Brain microvascular endothelial cell (primary cell): ENCODE measurements at regions not wholly inside any gene's neighbourhood (a gene's known extent, or its start where the extent isn't known, plus 50 kb on each side); places are given as distances from the start of the nearest gene placed in this dataset.

ENCODE experiments used
- DNase-seq: peaks from one replicate; pipeline ENCODE4 v3.0.0-alpha.2; 2020
- H3K27ac ChIP-seq: fragments of 250-450 bp; sonication (Bioruptor Pico); 2 replicates; pipeline ENCODE4 v1.5.1; 2020; ENCODE audit warnings: mild to moderate bottlenecking, moderate library complexity
- H3K27me3 ChIP-seq: fragments of 250-450 bp; sonication (Bioruptor Pico); replicated peaks from 2 replicates; pipeline ENCODE4 v1.5.1; 2020; ENCODE audit warnings: mild to moderate bottlenecking
- H3K36me3 ChIP-seq: fragments of 250-450 bp; sonication (Bioruptor Pico); replicated peaks from 2 replicates; pipeline ENCODE4 v1.5.1; 2020; ENCODE audit warnings: mild to moderate bottlenecking
- H3K4me3 ChIP-seq: 2 replicates; pipeline ENCODE4 v1.5.1; 2011; ENCODE audit warnings: low read depth, mild to moderate bottlenecking, control low read depth, low read length, moderate library complexity
- in situ Hi-C: cut with HindIII; loops from 2 replicates; pipeline ENCODE4 v1.10.0; 2017; ENCODE audit warnings: low sequenced_read_pairs, low pct_ligation_motif_present
- TF ChIP-seq, protein P1 (sequence below): IDR thresholded peaks from 2 replicates; pipeline ENCODE4 v1.5.1; 2011; ENCODE audit warnings: low read depth, mild to moderate bottlenecking, moderate library complexity, low read length, control low read depth, inconsistent platforms; ENCODE audit errors: missing control alignments

DNA sequence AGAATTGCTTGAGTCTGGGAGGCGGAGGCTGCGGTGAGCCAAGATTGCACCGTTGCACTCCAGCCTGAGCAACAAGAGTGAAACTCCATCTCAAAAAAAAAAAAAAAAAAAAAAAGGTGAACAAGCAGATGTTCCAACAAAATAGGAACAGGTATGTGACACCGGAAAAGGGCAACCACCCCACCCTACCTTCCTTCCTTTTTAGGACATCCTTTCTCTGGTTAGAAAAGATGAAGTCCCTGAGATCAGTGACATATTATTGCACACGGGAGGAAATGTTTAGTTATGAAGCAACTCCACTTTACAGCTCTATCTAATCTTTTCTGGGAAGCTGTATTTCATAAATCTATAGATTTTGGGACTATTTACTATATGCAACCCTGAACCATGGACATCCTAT lies 114.2 kb upstream of the MON1B start:
- in situ Hi-C loops: no loop called here
- Histone ChIP-seq H3K27ac (no peak overlapping the region), H3K4me3 (no peak overlapping the region), H3K36me3 (no peaks in the 10 kb centered on the region), H3K27me3 (no peaks in the 10 kb centered on the region)
- TF ChIP-seq, protein P1, sequence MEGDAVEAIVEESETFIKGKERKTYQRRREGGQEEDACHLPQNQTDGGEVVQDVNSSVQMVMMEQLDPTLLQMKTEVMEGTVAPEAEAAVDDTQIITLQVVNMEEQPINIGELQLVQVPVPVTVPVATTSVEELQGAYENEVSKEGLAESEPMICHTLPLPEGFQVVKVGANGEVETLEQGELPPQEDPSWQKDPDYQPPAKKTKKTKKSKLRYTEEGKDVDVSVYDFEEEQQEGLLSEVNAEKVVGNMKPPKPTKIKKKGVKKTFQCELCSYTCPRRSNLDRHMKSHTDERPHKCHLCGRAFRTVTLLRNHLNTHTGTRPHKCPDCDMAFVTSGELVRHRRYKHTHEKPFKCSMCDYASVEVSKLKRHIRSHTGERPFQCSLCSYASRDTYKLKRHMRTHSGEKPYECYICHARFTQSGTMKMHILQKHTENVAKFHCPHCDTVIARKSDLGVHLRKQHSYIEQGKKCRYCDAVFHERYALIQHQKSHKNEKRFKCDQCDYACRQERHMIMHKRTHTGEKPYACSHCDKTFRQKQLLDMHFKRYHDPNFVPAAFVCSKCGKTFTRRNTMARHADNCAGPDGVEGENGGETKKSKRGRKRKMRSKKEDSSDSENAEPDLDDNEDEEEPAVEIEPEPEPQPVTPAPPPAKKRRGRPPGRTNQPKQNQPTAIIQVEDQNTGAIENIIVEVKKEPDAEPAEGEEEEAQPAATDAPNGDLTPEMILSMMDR: no peak
- no peak for DNase-seq

DNA sequence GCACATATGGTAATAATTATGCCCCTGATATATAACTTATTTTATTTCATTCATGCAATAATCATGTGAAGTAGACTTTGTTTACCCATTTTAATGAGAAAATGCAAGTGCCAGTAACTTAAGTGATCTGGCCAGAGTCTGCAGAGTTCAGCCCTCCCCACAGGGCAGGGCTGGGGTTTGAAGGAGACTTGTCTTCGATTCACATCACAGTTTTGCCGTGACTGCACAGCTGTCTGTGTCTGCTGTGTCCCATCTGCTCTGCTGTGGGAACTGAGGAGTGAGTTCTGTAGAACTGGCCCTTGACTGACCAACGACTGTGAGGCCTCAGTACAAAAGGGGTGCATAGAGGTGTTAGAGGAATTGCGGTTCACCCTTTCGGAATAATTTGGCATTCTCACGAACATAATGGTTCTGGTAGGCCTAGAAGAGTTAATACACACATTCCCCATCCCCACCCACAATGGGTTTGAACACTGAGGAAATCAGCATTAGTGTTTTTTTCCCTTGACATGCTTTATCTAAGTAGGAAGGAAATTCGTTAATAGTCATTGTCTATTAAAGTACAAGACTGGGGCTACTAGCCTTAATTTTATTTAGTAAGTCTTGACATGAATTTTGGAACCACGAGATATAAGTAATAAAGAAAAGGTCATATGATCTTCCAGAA lies 113.6 kb upstream of the MON1B start:
- H3K27me3 ChIP-seq: no peaks in the 10 kb centered on the region
- TF ChIP-seq, protein P1: no peak
- no peak for DNase-seq
- in situ Hi-C loops: no loop called here
- no peak overlapping the region for H3K4me3 ChIP-seq
- no peaks in the 10 kb centered on the region for H3K36me3 ChIP-seq
- H3K27ac ChIP-seq: no peak overlapping the region

DNA sequence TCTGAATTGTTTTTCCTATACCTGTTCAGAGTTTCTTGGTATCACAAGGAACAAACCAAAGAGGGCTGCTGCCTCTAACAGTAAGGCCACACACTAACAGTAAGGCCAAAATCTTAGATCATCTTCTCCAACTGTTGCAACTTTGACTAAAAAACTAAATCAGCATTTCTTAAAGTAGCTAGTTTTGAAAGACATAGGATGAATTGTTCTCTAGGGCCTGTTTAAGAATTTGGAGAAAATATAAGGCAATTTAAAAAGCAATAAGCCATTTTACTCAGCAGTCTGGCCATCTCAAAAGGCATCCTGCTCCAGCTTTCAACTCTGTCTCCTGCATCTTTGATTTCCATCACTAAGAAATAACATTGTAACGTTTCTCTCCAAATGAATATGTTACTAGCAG lies 105.0 kb upstream of the MON1B start:
- no peak for DNase-seq
- H3K27ac ChIP-seq: no peak overlapping the region
- in situ Hi-C loops: no loop called here

DNA sequence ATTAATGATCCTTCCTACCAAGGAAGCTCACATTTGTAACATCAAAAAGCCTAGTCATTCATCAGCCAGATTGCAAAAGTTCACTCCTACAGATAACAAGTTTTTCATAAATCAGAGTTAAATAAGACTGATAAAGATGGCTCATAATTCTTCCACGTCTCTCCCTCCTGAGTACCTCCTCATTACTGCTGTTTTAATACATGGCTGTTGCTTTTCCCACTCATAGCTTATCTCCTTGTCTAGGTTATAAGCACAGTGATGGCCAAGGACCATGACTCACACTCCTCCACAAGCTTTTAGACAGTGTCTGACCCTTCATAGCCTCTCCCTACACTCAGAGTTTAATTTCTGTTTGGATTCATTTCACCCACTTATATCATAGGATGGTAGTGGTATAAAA lies 100.9 kb upstream of the MON1B start:
- Histone ChIP-seq H3K27ac (no peak overlapping the region), H3K36me3 (no peaks in the 10 kb centered on the region), H3K4me3 (no peak overlapping the region), H3K27me3 (no peaks in the 10 kb centered on the region)
- no peak for DNase-seq
- TF ChIP-seq, protein P1: no peak
- in situ Hi-C loops: no loop called here

More for the DNA sequence above, 105.0 kb upstream of the MON1B start:
- H3K36me3 ChIP-seq: no peaks in the 10 kb centered on the region
- no peaks in the 10 kb centered on the region for H3K27me3 ChIP-seq
- TF ChIP-seq, protein P1: no peak
- no peak overlapping the region for H3K4me3 ChIP-seq

DNA sequence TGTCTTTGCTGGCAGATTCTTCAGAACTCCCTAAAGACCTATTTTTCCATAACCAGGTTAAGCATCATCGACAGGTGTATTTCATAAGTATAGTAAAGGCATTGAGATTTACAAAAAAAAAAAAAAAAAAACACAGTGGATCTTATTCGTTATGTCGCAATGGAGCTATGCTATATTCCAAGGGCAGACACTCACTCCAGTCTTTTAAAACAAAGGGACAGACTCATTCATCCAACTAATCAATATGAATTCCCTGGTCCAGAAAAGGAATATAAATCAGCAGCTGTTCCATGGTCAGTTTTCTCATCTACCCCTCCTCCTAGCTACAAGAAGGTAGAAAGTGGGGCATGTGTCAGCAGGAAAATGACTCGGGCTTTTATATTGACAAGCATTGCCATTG lies 97.7 kb upstream of the MON1B start:
- TF ChIP-seq, protein P1: no peak
- in situ Hi-C loops: no loop called here
- Histone ChIP-seq H3K27ac (no peak overlapping the region), H3K27me3 (no peaks in the 10 kb centered on the region), H3K36me3 (no peaks in the 10 kb centered on the region), H3K4me3 (no peak overlapping the region)
- DNase-seq: no peak

DNA sequence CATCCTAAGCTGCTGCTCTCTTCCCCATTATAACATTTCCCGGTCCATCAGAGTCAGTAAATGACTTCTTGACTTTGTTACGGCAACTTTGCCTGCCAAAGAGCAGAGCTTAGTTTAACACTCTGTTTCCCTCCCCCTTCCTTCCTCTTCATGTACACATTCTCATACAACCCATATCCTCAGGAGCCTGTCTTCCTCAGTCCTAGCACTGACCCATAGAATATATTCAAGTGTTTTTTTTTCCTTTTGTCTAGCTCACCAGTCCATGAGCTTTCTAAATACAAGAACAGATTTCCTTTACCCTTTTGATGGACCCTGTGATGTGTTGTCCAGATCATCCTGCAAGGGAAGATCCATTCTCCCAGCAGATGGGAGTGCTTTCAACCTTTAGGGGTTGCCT lies 97.0 kb upstream of the MON1B start:
- DNase-seq: no peak
- TF ChIP-seq, protein P1: no peak
- no peaks in the 10 kb centered on the region for H3K36me3 ChIP-seq
- no peaks in the 10 kb centered on the region for H3K27me3 ChIP-seq
- no peak overlapping the region for H3K27ac ChIP-seq
- in situ Hi-C loops: no loop called here
- H3K4me3 ChIP-seq: no peak overlapping the region
